ENCODE measurements at regions not wholly inside any gene's neighbourhood (a gene's known extent, or its start where the extent isn't known, plus 50 kb on each side); places are given as distances from the start of the nearest gene placed in this dataset.

GRCh38 chr5:87828545-87829216 lies 416.0 kb upstream of the CCNH start:
- Mint-ChIP-seq H3K27me3 (no peaks in the 10 kb centered on the region), H3K27ac (no peak overlapping the region), H3K4me1 (no peaks in the 10 kb centered on the region), H3K9me3 (peaks cover 9% of the 10 kb centered on the region), H3K36me3 (no peaks in the 10 kb centered on the region), H3K4me3 (no peak overlapping the region)
- ATAC-seq = no peak

GRCh38 chr5:87827539-87827938 lies 414.8 kb upstream of the CCNH start:
- no peaks in the 10 kb centered on the region for H3K27me3 Mint-ChIP-seq
- ATAC-seq = no peak
- H3K4me3 Mint-ChIP-seq = no peak overlapping the region
- peaks cover 5% of the 10 kb centered on the region for H3K9me3 Mint-ChIP-seq
- H3K27ac Mint-ChIP-seq = no peak overlapping the region
- H3K4me1 Mint-ChIP-seq = no peaks in the 10 kb centered on the region
- H3K36me3 Mint-ChIP-seq = no peaks in the 10 kb centered on the region

GRCh38 chr5:87826507-87826906 lies 413.8 kb upstream of the CCNH start:
- Mint-ChIP-seq H3K4me1 (no peaks in the 10 kb centered on the region), H3K4me3 (no peak overlapping the region)
- no peak for ATAC-seq

GRCh38 chr5:87825583-87825982 lies 412.9 kb upstream of the CCNH start:
- H3K36me3 Mint-ChIP-seq = no peaks in the 10 kb centered on the region
- no peaks in the 10 kb centered on the region for H3K9me3 Mint-ChIP-seq
- ATAC-seq = no peak
- no peaks in the 10 kb centered on the region for H3K27me3 Mint-ChIP-seq
- no peaks in the 10 kb centered on the region for H3K4me1 Mint-ChIP-seq
- no peak overlapping the region for H3K4me3 Mint-ChIP-seq
- no peak overlapping the region for H3K27ac Mint-ChIP-seq

More at GRCh38 chr5:87826507-87826906, 413.8 kb upstream of the CCNH start:
- Mint-ChIP-seq H3K36me3 (no peaks in the 10 kb centered on the region), H3K27ac (no peak overlapping the region), H3K9me3 (no peaks in the 10 kb centered on the region), H3K27me3 (no peaks in the 10 kb centered on the region)

- no peaks in the 10 kb centered on the region for H3K27me3 Mint-ChIP-seq
- peaks cover 6% of the 10 kb centered on the region for H3K9me3 Mint-ChIP-seq
- H3K36me3 Mint-ChIP-seq = no peaks in the 10 kb centered on the region
- no peak overlapping the region for H3K4me3 Mint-ChIP-seq
- H3K4me1 Mint-ChIP-seq = no peaks in the 10 kb centered on the region
- H3K27ac Mint-ChIP-seq = no peak overlapping the region
- no peak for ATAC-seq
These were observed 395.1 kb upstream of the CCNH start for GRCh38 chr5:87807783-87808182.

GRCh38 chr5:87803352-87803751 lies 390.6 kb upstream of the CCNH start:
- no peaks in the 10 kb centered on the region for H3K27me3 Mint-ChIP-seq
- peaks cover 6% of the 10 kb centered on the region for H3K9me3 Mint-ChIP-seq
- H3K36me3 Mint-ChIP-seq = no peaks in the 10 kb centered on the region
- H3K4me1 Mint-ChIP-seq = no peaks in the 10 kb centered on the region
- H3K4me3 Mint-ChIP-seq = no peak overlapping the region
- ATAC-seq = no peak
- no peak overlapping the region for H3K27ac Mint-ChIP-seq

GRCh38 chr5:87791869-87792268 lies 379.1 kb upstream of the CCNH start:
- Mint-ChIP-seq H3K36me3 (no peaks in the 10 kb centered on the region), H3K9me3 (no peaks in the 10 kb centered on the region), H3K4me3 (no peak overlapping the region), H3K27ac (no peak overlapping the region), H3K4me1 (no peaks in the 10 kb centered on the region), H3K27me3 (peaks cover 8% of the 10 kb centered on the region)
- no peak for ATAC-seq

- Mint-ChIP-seq H3K4me3 (no peak overlapping the region), H3K27me3 (no peaks in the 10 kb centered on the region), H3K4me1 (no peaks in the 10 kb centered on the region), H3K36me3 (no peaks in the 10 kb centered on the region), H3K9me3 (no peaks in the 10 kb centered on the region), H3K27ac (no peak overlapping the region)
- no peak for ATAC-seq
These were observed 375.7 kb upstream of the CCNH start for GRCh38 chr5:87788416-87788815.

GRCh38 chr5:87787625-87788256 lies 375.0 kb upstream of the CCNH start:
- H3K27ac Mint-ChIP-seq = no peak overlapping the region
- H3K4me1 Mint-ChIP-seq = no peaks in the 10 kb centered on the region
- ATAC-seq = no peak

GRCh38 chr5:87787086-87787485 lies 374.4 kb upstream of the CCNH start:
- Mint-ChIP-seq H3K36me3 (no peaks in the 10 kb centered on the region), H3K27me3 (no peaks in the 10 kb centered on the region), H3K9me3 (no peaks in the 10 kb centered on the region), H3K27ac (no peak overlapping the region), H3K4me3 (no peak overlapping the region), H3K4me1 (no peaks in the 10 kb centered on the region)
- ATAC-seq = no peak

More at GRCh38 chr5:87787625-87788256, 375.0 kb upstream of the CCNH start:
- no peaks in the 10 kb centered on the region for H3K36me3 Mint-ChIP-seq
- H3K4me3 Mint-ChIP-seq = no peak overlapping the region
- no peaks in the 10 kb centered on the region for H3K27me3 Mint-ChIP-seq
- no peaks in the 10 kb centered on the region for H3K9me3 Mint-ChIP-seq

- no peak for ATAC-seq
- no peaks in the 10 kb centered on the region for H3K27me3 Mint-ChIP-seq
- H3K4me1 Mint-ChIP-seq = no peaks in the 10 kb centered on the region
- H3K36me3 Mint-ChIP-seq = no peaks in the 10 kb centered on the region
- no peaks in the 10 kb centered on the region for H3K9me3 Mint-ChIP-seq
- no peak overlapping the region for H3K4me3 Mint-ChIP-seq
- H3K27ac Mint-ChIP-seq = no peak overlapping the region
These were observed 373.7 kb upstream of the CCNH start for GRCh38 chr5:87786471-87786870.

- H3K27me3 Mint-ChIP-seq = no peaks in the 10 kb centered on the region
- H3K36me3 Mint-ChIP-seq = no peaks in the 10 kb centered on the region
- ATAC-seq = no peak
- no peaks in the 10 kb centered on the region for H3K4me1 Mint-ChIP-seq
- no peak overlapping the region for H3K4me3 Mint-ChIP-seq
- H3K27ac Mint-ChIP-seq = no peak overlapping the region
- no peaks in the 10 kb centered on the region for H3K9me3 Mint-ChIP-seq
These were observed 373.0 kb upstream of the CCNH start for GRCh38 chr5:87785554-87786335.

GRCh38 chr5:87784879-87785495 lies 372.3 kb upstream of the CCNH start:
- Mint-ChIP-seq H3K27ac (no peak overlapping the region), H3K9me3 (no peaks in the 10 kb centered on the region), H3K4me1 (no peaks in the 10 kb centered on the region), H3K27me3 (no peaks in the 10 kb centered on the region), H3K36me3 (no peaks in the 10 kb centered on the region), H3K4me3 (no peak overlapping the region)
- ATAC-seq = no peak

- Mint-ChIP-seq H3K4me1 (no peaks in the 10 kb centered on the region), H3K9me3 (no peaks in the 10 kb centered on the region), H3K27me3 (no peaks in the 10 kb centered on the region), H3K36me3 (no peaks in the 10 kb centered on the region), H3K27ac (no peak overlapping the region), H3K4me3 (no peak overlapping the region)
- no peak for ATAC-seq
These were observed 371.6 kb upstream of the CCNH start for GRCh38 chr5:87784311-87784710.

GRCh38 chr5:87782916-87783315 lies 370.2 kb upstream of the CCNH start:
- H3K9me3 Mint-ChIP-seq = no peaks in the 10 kb centered on the region
- H3K4me1 Mint-ChIP-seq = no peaks in the 10 kb centered on the region
- H3K27me3 Mint-ChIP-seq = no peaks in the 10 kb centered on the region
- H3K36me3 Mint-ChIP-seq = no peaks in the 10 kb centered on the region
- ATAC-seq = no peak
- H3K27ac Mint-ChIP-seq = no peak overlapping the region
- no peak overlapping the region for H3K4me3 Mint-ChIP-seq
